WI38 (cell line): ENCODE measurements at regions not wholly inside any gene's neighbourhood (a gene's known extent, or its start where the extent isn't known, plus 50 kb on each side); places are given as distances from the start of the nearest gene placed in this dataset.

Source experiments
- H3K4me3 ChIP-seq: 2 replicates; pipeline ENCODE4 v1.5.1; 2011; ENCODE audit warnings: low read depth, mild to moderate bottlenecking, control low read depth, low read length
- TF ChIP-seq, protein P1 (sequence below): IDR thresholded peaks from 2 replicates; pipeline ENCODE4 v1.5.1; 2012; ENCODE audit warnings: low read depth, mild to moderate bottlenecking, control low read depth, low read length

DNA sequence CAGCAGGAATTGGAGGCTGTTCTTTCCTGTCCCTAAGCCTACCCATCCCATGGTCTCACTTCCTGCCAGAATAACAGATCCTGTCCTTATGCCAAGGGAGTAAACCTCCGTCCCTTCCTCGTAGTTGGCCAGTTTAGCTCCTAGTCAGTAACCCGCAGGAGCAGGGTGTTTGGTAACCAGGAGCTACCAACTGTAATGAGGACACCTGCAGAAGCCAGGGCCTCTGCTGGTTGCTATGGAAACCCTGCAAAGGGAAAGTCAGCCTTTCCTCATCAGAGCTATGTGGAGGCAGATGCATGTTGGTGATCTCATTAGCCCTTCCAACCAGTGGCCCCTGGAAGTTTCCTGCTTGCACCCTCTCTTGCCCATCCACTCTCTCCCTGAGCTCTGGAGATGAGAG is 368.2 kb upstream of the SULF2 start:
- TF ChIP-seq, protein P1, sequence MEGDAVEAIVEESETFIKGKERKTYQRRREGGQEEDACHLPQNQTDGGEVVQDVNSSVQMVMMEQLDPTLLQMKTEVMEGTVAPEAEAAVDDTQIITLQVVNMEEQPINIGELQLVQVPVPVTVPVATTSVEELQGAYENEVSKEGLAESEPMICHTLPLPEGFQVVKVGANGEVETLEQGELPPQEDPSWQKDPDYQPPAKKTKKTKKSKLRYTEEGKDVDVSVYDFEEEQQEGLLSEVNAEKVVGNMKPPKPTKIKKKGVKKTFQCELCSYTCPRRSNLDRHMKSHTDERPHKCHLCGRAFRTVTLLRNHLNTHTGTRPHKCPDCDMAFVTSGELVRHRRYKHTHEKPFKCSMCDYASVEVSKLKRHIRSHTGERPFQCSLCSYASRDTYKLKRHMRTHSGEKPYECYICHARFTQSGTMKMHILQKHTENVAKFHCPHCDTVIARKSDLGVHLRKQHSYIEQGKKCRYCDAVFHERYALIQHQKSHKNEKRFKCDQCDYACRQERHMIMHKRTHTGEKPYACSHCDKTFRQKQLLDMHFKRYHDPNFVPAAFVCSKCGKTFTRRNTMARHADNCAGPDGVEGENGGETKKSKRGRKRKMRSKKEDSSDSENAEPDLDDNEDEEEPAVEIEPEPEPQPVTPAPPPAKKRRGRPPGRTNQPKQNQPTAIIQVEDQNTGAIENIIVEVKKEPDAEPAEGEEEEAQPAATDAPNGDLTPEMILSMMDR = no peak
- no peak overlapping the region for H3K4me3 ChIP-seq

- H3K4me3 ChIP-seq = no peak overlapping the region
- TF ChIP-seq, protein P1 = no peak
These were observed 367.8 kb upstream of the SULF2 start for GRCh38 chr20:48153103-48153502.

- TF ChIP-seq, protein P1 = no peak
- H3K4me3 ChIP-seq = no peak overlapping the region
These were observed 365.3 kb upstream of the SULF2 start for GRCh38 chr20:48150568-48150967.

DNA sequence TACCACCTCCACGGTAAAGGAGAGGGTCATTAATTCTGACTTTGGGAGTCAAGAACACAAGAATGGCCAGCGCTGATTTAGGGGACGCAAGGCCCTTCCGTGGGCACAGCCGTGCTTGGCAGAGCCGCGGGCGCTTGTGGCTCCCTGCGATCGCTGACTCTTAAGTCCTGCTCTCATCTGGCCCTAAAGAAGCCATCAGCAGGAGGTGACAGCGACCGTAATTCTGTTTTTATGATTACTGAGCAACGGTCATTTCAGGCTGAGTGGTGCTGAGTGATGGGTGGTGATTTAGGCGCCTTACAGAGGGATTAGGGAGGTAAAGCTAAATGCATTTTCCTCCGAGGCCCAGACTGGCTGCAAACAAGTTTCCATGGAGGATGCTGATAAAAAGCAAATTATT is 364.6 kb upstream of the SULF2 start:
- TF ChIP-seq, protein P1 = no peak
- no peak overlapping the region for H3K4me3 ChIP-seq

DNA sequence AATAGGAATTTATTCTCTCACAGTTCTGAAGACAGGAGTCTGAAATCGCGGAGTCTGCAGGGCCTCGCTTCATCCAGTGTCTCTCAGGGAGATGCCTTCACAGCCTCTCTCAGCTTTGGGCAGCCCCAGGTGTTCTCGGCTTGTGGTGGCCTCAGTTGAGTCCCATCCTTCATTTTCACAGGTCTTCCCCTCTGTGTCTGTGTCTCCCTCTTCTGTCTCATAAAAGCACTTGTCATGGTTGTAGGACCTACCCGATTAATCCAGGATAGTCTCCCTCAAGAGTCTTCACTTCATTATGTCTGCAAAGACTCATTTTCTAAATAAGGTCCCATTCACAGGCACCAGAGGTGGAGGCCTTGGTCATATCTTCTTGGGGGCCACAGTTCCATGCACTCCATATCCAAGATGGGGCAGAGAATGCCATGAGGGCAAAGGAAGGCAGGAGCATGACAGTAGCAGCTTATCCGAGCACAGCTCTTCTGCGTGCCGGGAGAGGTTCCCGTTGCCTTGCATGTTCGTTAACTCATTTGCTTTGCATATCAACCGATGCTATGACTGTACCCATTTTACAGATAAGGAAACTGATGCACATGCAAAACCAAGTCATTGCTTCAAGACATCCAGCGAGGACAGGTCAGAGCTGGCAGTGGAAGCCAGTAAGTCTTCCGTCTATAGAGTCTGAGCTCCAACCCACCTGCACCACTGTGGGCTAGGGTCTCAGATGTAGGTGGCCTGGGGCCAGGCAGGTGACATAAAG is 363.8 kb upstream of the SULF2 start:
- TF ChIP-seq, protein P1 = no peak
- H3K4me3 ChIP-seq = no peak overlapping the region

DNA sequence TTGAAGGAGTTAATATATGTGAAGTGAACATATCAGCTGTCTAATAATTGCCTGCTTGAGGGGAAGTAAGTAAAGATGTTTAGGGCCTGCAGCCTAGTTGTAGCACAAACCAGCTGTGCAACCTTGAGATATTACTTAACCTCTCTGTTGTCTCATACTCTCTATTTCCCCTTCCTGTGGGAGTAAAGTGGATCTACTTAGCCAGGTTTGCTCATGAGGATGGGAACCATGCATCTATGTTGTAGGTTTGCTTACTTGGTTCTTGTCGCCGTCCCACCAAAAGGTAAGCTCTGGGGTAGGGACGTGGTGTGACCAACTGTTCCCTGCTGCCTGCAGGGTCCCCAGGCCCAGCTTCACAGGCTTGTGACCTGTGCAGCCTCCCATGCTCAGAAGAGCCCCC is 362.7 kb upstream of the SULF2 start:
- TF ChIP-seq, protein P1 = no peak
- no peak overlapping the region for H3K4me3 ChIP-seq

DNA sequence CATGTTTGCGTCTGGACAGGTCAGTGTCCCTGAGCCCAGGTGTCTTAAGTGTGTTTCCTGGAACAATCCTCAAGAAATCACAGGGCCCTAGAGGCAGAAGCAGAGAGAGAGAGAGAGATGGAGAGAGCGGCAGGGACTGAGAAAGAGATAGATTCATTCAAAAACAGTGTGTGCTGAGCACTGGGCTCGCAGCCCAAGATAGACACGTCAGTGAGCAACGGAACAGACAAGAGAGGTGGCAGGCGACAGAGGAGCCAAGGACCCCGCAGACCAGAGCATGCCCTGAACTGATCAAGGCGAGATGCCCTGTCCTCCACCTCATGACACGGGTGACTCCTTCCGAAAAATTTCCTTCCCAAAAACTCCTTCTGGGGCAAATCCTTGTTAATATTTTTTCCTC is 362.0 kb upstream of the SULF2 start:
- TF ChIP-seq, protein P1 = no peak
- H3K4me3 ChIP-seq = no peak overlapping the region
